CD14-positive monocyte (primary cell): ENCODE measurements at regions not wholly inside any gene's neighbourhood (a gene's known extent, or its start where the extent isn't known, plus 50 kb on each side); places are given as distances from the start of the nearest gene placed in this dataset.

Experiments used
- DNase-seq, 3 donors: peaks; one replicate each; pipeline ENCODE4 v3.0.0-alpha.2; 2011 to 2022
- H2AFZ ChIP-seq: 2 replicates; pipeline ENCODE4 v1.6.0; 2012; ENCODE audit warnings: mild to moderate bottlenecking, low read depth, low read length, inconsistent platforms; ENCODE audit not compliant: insufficient read depth, poor library complexity, severe bottlenecking
- H3K27ac ChIP-seq, 2 donors: 1 replicate in 1 of 2; 2 replicates in 1 of 2; pipeline ENCODE4 v1.5.1; 2012 to 2013; ENCODE audit warnings: low read length in 2 of 2, control low read depth in 1 of 2, inconsistent platforms in 1 of 2, low read depth in 1 of 2, mild to moderate bottlenecking in 1 of 2
- H3K27me3 ChIP-seq, 2 donors: one replicate each; pipeline versions ENCODE4 v1.6.0 to v1.6.1; 2011 to 2013; ENCODE audit warnings: low read length in 2 of 2; ENCODE audit not compliant: control insufficient read depth in 2 of 2, insufficient read depth in 2 of 2
- H3K36me3 ChIP-seq, 2 donors: replicated peaks in 1 of 2; 1 replicate in 1 of 2; 2 replicates in 1 of 2; pipeline versions ENCODE4 v1.5.1 to v1.6.1; 2012 to 2013; ENCODE audit warnings: low read length in 2 of 2, control low read depth in 1 of 2, inconsistent platforms in 1 of 2, mild to moderate bottlenecking in 1 of 2; ENCODE audit not compliant: insufficient read depth in 2 of 2, control insufficient read depth in 1 of 2
- H3K4me1 ChIP-seq, 2 donors: 1 replicate in 1 of 2; 2 replicates in 1 of 2; pipeline versions ENCODE4 v1.5.1 to v1.6.1; 2012 to 2013; ENCODE audit warnings: low read length in 2 of 2, control low read depth in 1 of 2, inconsistent platforms in 1 of 2, mild to moderate bottlenecking in 1 of 2, moderate library complexity in 1 of 2; ENCODE audit not compliant: insufficient read depth in 2 of 2, control insufficient read depth in 1 of 2
- H3K4me2 ChIP-seq: replicated peaks from 2 replicates; pipeline ENCODE3; 2012; ENCODE audit warnings: low read length, moderate library complexity, mild to moderate bottlenecking; ENCODE audit not compliant: poor library complexity, severe bottlenecking; ENCODE audit errors: extremely low read depth
- H3K4me3 ChIP-seq, 3 experiments: fragments of 200-600 bp in 1 of 3; sonication (generic) in 1 of 3; replicated peaks in 1 of 3; 1 replicate in 2 of 3; 2 replicates in 1 of 3; pipeline ENCODE4 v1.5.1; 2011 to 2013; ENCODE audit warnings: low read length in 3 of 3, mild to moderate bottlenecking in 3 of 3, control low read depth in 2 of 3, low read depth in 2 of 3, inconsistent platforms in 1 of 3, moderate library complexity in 1 of 3
- H3K79me2 ChIP-seq: 2 replicates; pipeline ENCODE4 v1.6.0; 2012; ENCODE audit warnings: mild to moderate bottlenecking, control low read depth, inconsistent platforms, low read length, moderate library complexity; ENCODE audit not compliant: insufficient read depth
- H3K9ac ChIP-seq: 2 replicates; pipeline ENCODE4 v1.6.0; 2017; ENCODE audit warnings: low read length, mild to moderate bottlenecking; ENCODE audit not compliant: insufficient read depth, poor library complexity, severe bottlenecking
- H3K9me3 ChIP-seq, 2 donors: replicated peaks in 1 of 2; 1 replicate in 1 of 2; 2 replicates in 1 of 2; pipeline versions ENCODE4 v1.5.1 to v1.6.1; 2012 to 2013; ENCODE audit warnings: low read length in 2 of 2, control low read depth in 1 of 2; ENCODE audit not compliant: control insufficient read depth in 1 of 2, insufficient read depth in 1 of 2
- H4K20me1 ChIP-seq: 2 replicates; pipeline ENCODE4 v1.6.0; 2012; ENCODE audit warnings: mild to moderate bottlenecking, low read length, control low read depth, moderate library complexity; ENCODE audit not compliant: insufficient read depth
- H3K27ac Mint-ChIP-seq, 7 donors: one replicate each; pipeline ENCODE4 v1.8.0; 2020; ENCODE audit warnings: mild to moderate bottlenecking in 7 of 7, mixed read lengths in 7 of 7, moderate library complexity in 6 of 7, inconsistent platforms in 2 of 7
- H3K27me3 Mint-ChIP-seq, 3 donors: one replicate each; pipeline ENCODE4 v1.8.0; 2021 to 2022; ENCODE audit warnings: low read depth in 3 of 3, mild to moderate bottlenecking in 3 of 3, mixed read lengths in 3 of 3, moderate library complexity in 3 of 3, inconsistent platforms in 1 of 3
- H3K36me3 Mint-ChIP-seq, 2 donors: one replicate each; pipeline ENCODE4 v1.8.0; 2020; ENCODE audit warnings: mixed read lengths in 2 of 2, inconsistent platforms in 1 of 2, mild to moderate bottlenecking in 1 of 2
- H3K4me1 Mint-ChIP-seq: one replicate; pipeline ENCODE4 v1.8.0; 2020; ENCODE audit warnings: mild to moderate bottlenecking, mixed read lengths
- H3K4me3 Mint-ChIP-seq, 2 donors: one replicate each; pipeline ENCODE4 v1.8.0; 2020; ENCODE audit warnings: mild to moderate bottlenecking in 2 of 2, mixed read lengths in 2 of 2, moderate library complexity in 1 of 2
- H3K9me3 Mint-ChIP-seq, 7 donors: one replicate each; pipeline ENCODE4 v1.8.0; 2020 to 2022; ENCODE audit warnings: mixed read lengths in 7 of 7, mild to moderate bottlenecking in 6 of 7, moderate library complexity in 6 of 7, inconsistent platforms in 2 of 7
- WGBS: methylation state at CpG from one replicate; pipeline ENCODE4 v1.1.5; 2013; ENCODE audit warnings: missing lambda C conversion rate; ENCODE audit not compliant: insufficient coverage; 5-methylcytosine and 5-hydroxymethylcytosine counted together
- intact Hi-C, 2 donors: fragments of 100-400 bp; cut with micrococcal nuclease; formaldehyde crosslinking; loops; one replicate each; pipeline versions ENCODE4 v1.15.0 to v1.15.1; 2023
- TF ChIP-seq, protein P1 (sequence below): fragments of 200-600 bp; IDR thresholded peaks from one replicate; pipeline ENCODE4 v1.8.0; 2022; ENCODE audit warnings: antibody characterized with exemption, mild to moderate bottlenecking

DNA sequence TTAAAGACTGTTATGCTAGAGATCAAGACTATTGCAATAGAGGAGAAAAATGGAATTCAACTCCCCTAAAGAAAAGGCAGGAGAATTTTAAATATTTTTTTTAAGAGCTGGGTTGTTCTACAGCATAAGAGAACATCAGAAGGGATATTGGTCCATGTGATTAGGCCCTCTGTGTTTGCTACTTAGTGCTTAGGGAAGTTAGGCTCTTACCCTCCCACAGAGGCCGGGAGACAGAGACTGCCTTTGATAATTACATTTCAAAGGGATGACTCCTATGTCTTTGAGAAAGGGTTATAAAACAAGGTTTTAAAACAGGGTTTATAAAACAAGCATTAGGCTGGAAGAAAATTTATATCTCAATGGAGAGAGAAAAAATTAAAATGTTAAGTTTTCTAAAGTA, 1248.1 kb upstream of the PCDH20 start:
- Histone ChIP-seq H3K4me2 (no peak overlapping the region), H3K9ac (no peak overlapping the region), H3K4me1 (no peaks in the 10 kb centered on the region), H3K79me2 (no peaks in the 10 kb centered on the region), H3K27me3 (no peaks in the 10 kb centered on the region), H4K20me1 (no peaks in the 10 kb centered on the region), H3K4me3 (no peak overlapping the region), H3K36me3 (no peaks in the 10 kb centered on the region), H2AFZ (no peak overlapping the region), H3K27ac (no peak overlapping the region), H3K9me3 (no peaks in the 10 kb centered on the region)
- Mint-ChIP-seq H3K9me3 (peaks cover 0 to 3% (median 0%) of the 10 kb centered on the region in 7 donors), H3K36me3 (no peaks in the 10 kb centered on the region), H3K27ac (no peak overlapping the region), H3K4me3 (no peak overlapping the region), H3K27me3 (no peaks in the 10 kb centered on the region), H3K4me1 (no peaks in the 10 kb centered on the region)
- TF ChIP-seq, protein P1, sequence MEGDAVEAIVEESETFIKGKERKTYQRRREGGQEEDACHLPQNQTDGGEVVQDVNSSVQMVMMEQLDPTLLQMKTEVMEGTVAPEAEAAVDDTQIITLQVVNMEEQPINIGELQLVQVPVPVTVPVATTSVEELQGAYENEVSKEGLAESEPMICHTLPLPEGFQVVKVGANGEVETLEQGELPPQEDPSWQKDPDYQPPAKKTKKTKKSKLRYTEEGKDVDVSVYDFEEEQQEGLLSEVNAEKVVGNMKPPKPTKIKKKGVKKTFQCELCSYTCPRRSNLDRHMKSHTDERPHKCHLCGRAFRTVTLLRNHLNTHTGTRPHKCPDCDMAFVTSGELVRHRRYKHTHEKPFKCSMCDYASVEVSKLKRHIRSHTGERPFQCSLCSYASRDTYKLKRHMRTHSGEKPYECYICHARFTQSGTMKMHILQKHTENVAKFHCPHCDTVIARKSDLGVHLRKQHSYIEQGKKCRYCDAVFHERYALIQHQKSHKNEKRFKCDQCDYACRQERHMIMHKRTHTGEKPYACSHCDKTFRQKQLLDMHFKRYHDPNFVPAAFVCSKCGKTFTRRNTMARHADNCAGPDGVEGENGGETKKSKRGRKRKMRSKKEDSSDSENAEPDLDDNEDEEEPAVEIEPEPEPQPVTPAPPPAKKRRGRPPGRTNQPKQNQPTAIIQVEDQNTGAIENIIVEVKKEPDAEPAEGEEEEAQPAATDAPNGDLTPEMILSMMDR, result no peak
- DNase-seq, result no peak
- intact Hi-C loops, result no loop called here
- WGBS, result no CpG with 5 or more reads among the region's 1 CpG

DNA sequence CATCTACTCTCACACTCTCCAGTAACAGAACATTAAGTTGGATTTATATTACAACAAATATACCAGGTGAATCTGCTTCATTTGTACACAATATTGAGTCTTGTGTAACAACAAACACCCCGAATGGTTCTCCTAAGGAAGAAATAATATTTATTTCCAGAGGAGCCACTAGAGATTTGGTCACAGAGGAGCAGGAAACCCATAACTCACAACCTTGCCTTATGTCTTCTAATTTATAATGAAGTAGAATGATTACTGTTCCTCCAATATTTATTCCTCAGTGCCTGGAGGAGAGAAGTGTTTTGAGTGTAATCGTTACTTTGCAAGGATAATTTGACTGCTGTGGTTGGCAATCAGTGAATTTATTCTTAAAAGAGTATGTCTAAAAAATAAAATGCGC, 1243.7 kb upstream of the PCDH20 start:
- Mint-ChIP-seq H3K4me3 (no peak overlapping the region), H3K27ac (no peak overlapping the region), H3K9me3 (peaks cover 0 to 5% (median 0%) of the 10 kb centered on the region in 7 donors), H3K4me1 (no peaks in the 10 kb centered on the region), H3K27me3 (no peaks in the 10 kb centered on the region), H3K36me3 (no peaks in the 10 kb centered on the region)
- H3K79me2 ChIP-seq, result no peaks in the 10 kb centered on the region
- no CpG with 5 or more reads among the region's 3 CpGs for WGBS
- H3K9ac ChIP-seq, result no peak overlapping the region
- no peak overlapping the region for H3K4me3 ChIP-seq
- no peaks in the 10 kb centered on the region for H3K36me3 ChIP-seq
- peaks cover 0 to 4% of the 10 kb centered on the region in 2 donors for H3K9me3 ChIP-seq
- no peaks in the 10 kb centered on the region for H3K27me3 ChIP-seq
- no peak overlapping the region for H3K4me2 ChIP-seq
- TF ChIP-seq, protein P1, result no peak
- intact Hi-C loops, result no loop called here
- no peak overlapping the region for H2AFZ ChIP-seq
- H3K4me1 ChIP-seq, result no peaks in the 10 kb centered on the region
- DNase-seq, result no peak
- no peaks in the 10 kb centered on the region for H4K20me1 ChIP-seq
- H3K27ac ChIP-seq, result no peak overlapping the region
